ENCODE measurements at regions not wholly inside any gene's neighbourhood (a gene's known extent, or its start where the extent isn't known, plus 50 kb on each side); places are given as distances from the start of the nearest gene placed in this dataset.

GRCh38 chr3:160108362-160108761 lies 116.9 kb upstream of the C3orf80 start:
- TF ChIP-seq CTCF (IDR thresholded peaks at IDR 0.05) (no peak), POLR2AphosphoS5 (IDR thresholded peaks at IDR 0.05; ENCODE audit: insufficient read depth in 1 of 2, low read depth in 1 of 2) (no peak), POLR2A (IDR thresholded peaks at IDR 0.05) (no peak)
